ENCODE measurements at regions not wholly inside any gene's neighbourhood (a gene's known extent, or its start where the extent isn't known, plus 50 kb on each side); places are given as distances from the start of the nearest gene placed in this dataset.

- Histone ChIP-seq H3K9me3 (replicated peaks; ENCODE audit: control insufficient read depth, insufficient read depth, low read length) (no peaks in the 10 kb centered on the region), H3K79me2 (ENCODE audit: control insufficient read depth, insufficient read depth, low read length) (no peaks in the 10 kb centered on the region), H3K9me1 (replicated peaks; ENCODE audit: control insufficient read depth, extremely low read depth, insufficient read depth, low read length) (no peaks in the 10 kb centered on the region), H3K9ac (replicated peaks; ENCODE audit: extremely low read depth, insufficient read depth, low read length) (no peak overlapping the region), H3K36me3 (ENCODE audit: control insufficient read depth in 2 of 2, extremely low read depth in 1 of 2, insufficient read depth in 2 of 2, low read length in 2 of 2) (no peaks in the 10 kb centered on the region), H3K4me3 (replicated peaks in 1 of 3; ENCODE audit: insufficient read depth in 1 of 3, low read depth in 1 of 3, low read length in 3 of 3) (no peak overlapping the region), H2AFZ (ENCODE audit: low read depth, low read length) (no peak overlapping the region), H3K27me3 (ENCODE audit: control insufficient read depth in 2 of 2, insufficient read depth in 2 of 2, low read length in 2 of 2) (no peaks in the 10 kb centered on the region), H4K20me1 (replicated peaks; ENCODE audit: control insufficient read depth, extremely low read depth, insufficient read depth, low read length) (no peaks in the 10 kb centered on the region), H3K4me2 (ENCODE audit: insufficient read depth, low read length) (no peak overlapping the region), H3K4me1 (ENCODE audit: control insufficient read depth, extremely low read depth, insufficient read depth, low read length) (no peaks in the 10 kb centered on the region), H3K27ac (ENCODE audit: insufficient read depth, low read depth, low read length) (no peak overlapping the region)
- intact Hi-C loops (cut with micrococcal nuclease) = no loop called here
- FAIRE-seq = no peak
- no TSS peak for BruUV-seq (replicated peaks)
- ChIA-PET CTCF (interaction anchor here (1.1 to 1.5 kb wide), 2 partner anchors 16 to 192 kb away, joined by 3 read pairs; no protein-coding TSS in a partner anchor), POLR2A (no interaction called here)
- no peak for TF ChIP-seq JUN (IDR thresholded peaks at IDR 0.05; ENCODE audit: borderline replicate concordance, insufficient read depth, insufficient read length, low read depth)
- no peak for TF ChIP-seq CTCF (IDR thresholded peaks at IDR 0.05; ENCODE audit: extremely low read depth in 1 of 2, insufficient read depth in 1 of 2, low read depth in 1 of 2, low read length in 2 of 2)
- TF ChIP-seq EZH2 (IDR thresholded peaks at IDR 0.05; ENCODE audit: borderline replicate concordance, low read depth, low read length, severe bottlenecking) = no peak
- no peak for TF ChIP-seq GATA2 (IDR thresholded peaks at IDR 0.05; ENCODE audit: insufficient read depth, insufficient read length, low read depth, low read length)
- TF ChIP-seq FOS (IDR thresholded peaks at IDR 0.05; ENCODE audit: borderline replicate concordance, insufficient read depth, low read length) = no peak
- TF ChIP-seq MAX (IDR thresholded peaks at IDR 0.05; ENCODE audit: insufficient read depth, insufficient read length) = no peak
- no peak for TF ChIP-seq MYC (IDR thresholded peaks at IDR 0.05; ENCODE audit: low read depth, low read length)
- TF ChIP-seq POLR2A (IDR thresholded peaks at IDR 0.05; ENCODE audit: low read depth, low read length) = no peak
- no peak for TF ChIP-seq POLR2AphosphoS5 (IDR thresholded peaks at IDR 0.05; ENCODE audit: insufficient read depth, low read depth, low read length)
- DNase-seq (ENCODE audit: low read depth, low spot score) = no peak
- dilution Hi-C loops (cut with MboI; ENCODE audit: extremely low pct_ligation_motif_present, low sequenced_read_pairs) = no loop called here
These were observed 88.3 kb upstream of the ATP2B1 start for GRCh38 chr12:89796798-89797382.
